Common myeloid progenitor, CD34-positive (primary cell): ENCODE measurements at regions not wholly inside any gene's neighbourhood (a gene's known extent, or its start where the extent isn't known, plus 50 kb on each side); places are given as distances from the start of the nearest gene placed in this dataset.

Experiments
- CTCF ChIA-PET: fragments of 350-600 bp; sonication (Branson Sonifier 250); formaldehyde crosslinking; loops from one replicate; lab custom pipeline; 2021; ENCODE audit warnings: antibody characterized with exemption; lab: Charles Lee
- POLR2A ChIA-PET: fragments of 350-600 bp; sonication (Branson Sonifier 250); formaldehyde crosslinking; loops from one replicate; lab custom pipeline; 2021; ENCODE audit warnings: antibody characterized with exemption; lab: Charles Lee
- DNase-seq, 3 donors: peaks; one replicate each; pipeline versions ENCODE4 v3.0.0 to v3.0.0-alpha.2; 2013
- H3K27ac ChIP-seq, 2 experiments: 1 replicate in 1 of 2; 2 replicates in 1 of 2; pipeline ENCODE4 v1.7.0; 2013; ENCODE audit warnings: inconsistent platforms in 2 of 2, low read length in 2 of 2, mild to moderate bottlenecking in 2 of 2, low read depth in 1 of 2, moderate library complexity in 1 of 2; ENCODE audit not compliant: severe bottlenecking in 2 of 2, insufficient read depth in 1 of 2, poor library complexity in 1 of 2
- H3K27me3 ChIP-seq, 5 experiments: replicated peaks in 2 of 5; 1 replicate in 3 of 5; 2 replicates in 2 of 5; pipeline versions ENCODE4 v1.6.1 to v1.7.0; 2013; ENCODE audit warnings: low read length in 4 of 5, mild to moderate bottlenecking in 2 of 5, moderate library complexity in 2 of 5, inconsistent platforms in 1 of 5; ENCODE audit not compliant: insufficient read depth in 5 of 5, control insufficient read depth in 4 of 5
- H3K36me3 ChIP-seq, 4 experiments: 1 replicate in 2 of 4; 2 replicates in 2 of 4; pipeline versions ENCODE4 v1.6.1 to v1.7.0; 2013; ENCODE audit warnings: low read length in 3 of 4, control low read depth in 1 of 4, mild to moderate bottlenecking in 1 of 4; ENCODE audit not compliant: control insufficient read depth in 4 of 4, insufficient read depth in 4 of 4
- H3K4me1 ChIP-seq, 4 experiments: 1 replicate in 3 of 4; 2 replicates in 1 of 4; pipeline versions ENCODE4 v1.6.1 to v1.7.1; 2013; ENCODE audit warnings: low read length in 3 of 4, mild to moderate bottlenecking in 3 of 4, control low read depth in 1 of 4, inconsistent platforms in 1 of 4, moderate library complexity in 1 of 4; ENCODE audit not compliant: control insufficient read depth in 4 of 4, insufficient read depth in 4 of 4; ENCODE audit errors: control extremely low read depth in 1 of 4
- H3K4me3 ChIP-seq, 7 experiments: 1 replicate in 4 of 7; 2 replicates in 3 of 7; pipeline versions ENCODE4 v1.5.1 to v1.7.0; 2013; ENCODE audit warnings: mild to moderate bottlenecking in 7 of 7, low read length in 6 of 7, moderate library complexity in 6 of 7, inconsistent platforms in 2 of 7, low read depth in 2 of 7, control low read depth in 1 of 7; ENCODE audit not compliant: insufficient read depth in 4 of 7, control insufficient read depth in 1 of 7; ENCODE audit errors: extremely low read depth in 1 of 7
- H3K9me3 ChIP-seq, 5 experiments: 1 replicate in 4 of 5; 2 replicates in 1 of 5; pipeline versions ENCODE4 v1.6.1 to v1.7.1; 2013; ENCODE audit warnings: low read length in 4 of 5, mild to moderate bottlenecking in 2 of 5, inconsistent platforms in 1 of 5, low read depth in 1 of 5, moderate library complexity in 1 of 5; ENCODE audit not compliant: control insufficient read depth in 4 of 5, insufficient read depth in 2 of 5; ENCODE audit errors: control extremely low read depth in 1 of 5
- WGBS: methylation state at CpG from one replicate; pipeline ENCODE4 v1.1.5; 2013; ENCODE audit not compliant: insufficient coverage; 5-methylcytosine and 5-hydroxymethylcytosine counted together

GRCh38 chr3:104447681-104448080 lies 919.0 kb upstream of the ALCAM start:
- Histone ChIP-seq H3K36me3 (no peaks in the 10 kb centered on the region), H3K4me3 (no peak overlapping the region), H3K9me3 (no peaks in the 10 kb centered on the region), H3K4me1 (no peaks in the 10 kb centered on the region), H3K27ac (no peak overlapping the region), H3K27me3 (no peaks in the 10 kb centered on the region)
- ChIA-PET POLR2A (no interaction called here), CTCF (no interaction called here)
- WGBS: 81% methylated on average over 3 of the region's 5 CpGs
- no peak for DNase-seq

DNA sequence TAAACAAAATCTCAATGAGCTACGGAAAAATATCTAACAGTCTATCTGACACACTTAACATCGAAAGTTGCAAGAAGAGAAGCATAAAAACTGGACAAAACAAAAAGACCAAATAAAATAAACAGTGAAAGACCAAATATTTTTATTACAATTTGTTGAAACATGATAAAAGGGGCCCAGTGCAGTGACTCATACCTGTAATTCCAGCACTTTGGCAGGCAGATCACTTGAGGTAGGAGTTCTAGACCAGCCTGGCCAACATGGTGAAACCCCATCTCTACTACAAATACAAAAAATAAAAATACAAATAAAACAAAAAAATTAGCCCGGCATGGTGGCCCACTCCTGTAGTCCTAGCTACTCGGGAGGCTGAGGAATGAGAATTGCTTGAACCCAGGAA lies 914.0 kb upstream of the ALCAM start:
- Histone ChIP-seq H3K36me3 (no peaks in the 10 kb centered on the region), H3K4me3 (no peak overlapping the region), H3K4me1 (no peaks in the 10 kb centered on the region), H3K9me3 (no peaks in the 10 kb centered on the region), H3K27me3 (no peaks in the 10 kb centered on the region), H3K27ac (no peak overlapping the region)
- no peak for DNase-seq
- ChIA-PET POLR2A (no interaction called here), CTCF (no interaction called here)
- WGBS: 94% methylated on average over 2 of the region's 4 CpGs

- Histone ChIP-seq H3K27me3 (no peaks in the 10 kb centered on the region), H3K36me3 (no peaks in the 10 kb centered on the region), H3K27ac (no peak overlapping the region), H3K4me3 (no peak overlapping the region), H3K9me3 (no peaks in the 10 kb centered on the region), H3K4me1 (no peaks in the 10 kb centered on the region)
- no peak for DNase-seq
- POLR2A ChIA-PET: no interaction called here
- CTCF ChIA-PET: no interaction called here
These were observed 908.1 kb upstream of the ALCAM start for GRCh38 chr3:104458657-104459056.

DNA sequence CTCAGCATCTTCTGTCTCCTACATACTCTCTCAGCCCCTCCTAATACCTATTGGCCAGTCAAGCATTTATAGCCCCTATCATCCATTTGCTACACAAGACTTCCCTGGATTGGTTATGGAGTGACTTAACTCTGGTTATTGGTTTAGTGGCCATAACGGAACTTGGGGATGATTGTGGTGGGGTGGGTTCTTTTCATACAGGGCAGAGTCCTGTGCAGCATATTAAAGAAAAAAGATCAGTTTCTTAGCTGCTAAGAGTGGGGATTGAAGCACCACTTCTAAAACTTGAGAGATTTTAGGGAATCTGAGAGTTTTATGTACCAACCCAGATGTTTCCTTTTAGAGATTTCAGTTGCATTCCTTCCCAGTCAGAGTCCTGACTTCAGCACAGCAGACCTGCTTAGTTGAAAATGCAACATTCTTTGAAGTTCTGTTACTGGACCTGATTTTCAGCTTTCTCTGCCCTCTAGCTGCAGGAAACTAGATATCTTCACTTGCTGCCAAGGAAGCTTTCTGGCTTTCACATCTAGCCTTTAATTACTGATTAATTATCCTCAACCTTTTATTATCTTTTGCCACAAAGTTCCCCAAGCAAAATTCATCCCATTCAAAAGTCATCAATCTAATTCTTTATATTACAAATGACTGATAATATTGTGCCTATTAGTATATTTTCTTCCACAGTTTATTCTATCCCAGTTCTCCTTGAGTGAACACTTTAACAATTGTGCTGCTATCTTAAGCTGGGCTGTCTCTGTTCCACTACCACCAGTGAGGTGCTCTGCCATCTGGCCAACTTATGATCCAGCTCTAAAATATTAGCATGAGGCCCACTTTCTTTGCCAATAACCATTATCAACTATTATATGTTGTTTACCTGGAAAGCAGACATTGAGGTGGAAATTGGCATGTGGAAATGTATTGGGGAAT lies 906.0 kb upstream of the ALCAM start:
- no peak for DNase-seq
- Histone ChIP-seq H3K4me3 (no peak overlapping the region), H3K36me3 (no peaks in the 10 kb centered on the region), H3K27ac (no peak overlapping the region), H3K9me3 (no peaks in the 10 kb centered on the region), H3K27me3 (no peaks in the 10 kb centered on the region), H3K4me1 (no peaks in the 10 kb centered on the region)
- CTCF ChIA-PET: interaction anchor here (0.5 kb wide), 1 partner anchor 352 kb away, joined by 3 read pairs; no protein-coding TSS in a partner anchor
- POLR2A ChIA-PET: no interaction called here
- 50% methylated on average over 1 of the region's 1 CpG for WGBS

DNA sequence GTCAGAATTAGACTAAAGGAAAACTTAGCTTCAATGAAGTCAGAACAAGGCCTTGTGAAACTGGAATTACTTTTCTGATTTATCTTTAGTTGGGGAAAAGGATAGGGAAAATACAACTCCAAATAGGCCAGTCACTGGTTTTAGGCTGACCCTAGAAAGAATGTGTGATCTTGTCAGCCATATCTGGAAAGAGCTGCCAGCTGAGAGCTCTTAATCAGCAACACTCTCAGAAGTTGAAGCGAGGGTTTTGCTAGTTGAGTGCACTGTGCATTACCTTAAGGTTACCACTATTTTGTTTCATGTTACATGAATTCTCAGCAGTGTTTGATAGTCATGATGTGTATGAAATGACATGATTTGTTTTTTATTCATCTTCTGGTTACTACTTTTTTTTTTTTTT lies 905.3 kb upstream of the ALCAM start:
- ChIA-PET CTCF (no interaction called here), POLR2A (no interaction called here)
- no peak for DNase-seq
- Histone ChIP-seq H3K27ac (no peak overlapping the region), H3K9me3 (no peaks in the 10 kb centered on the region), H3K36me3 (no peaks in the 10 kb centered on the region), H3K4me1 (no peaks in the 10 kb centered on the region), H3K4me3 (no peak overlapping the region), H3K27me3 (no peaks in the 10 kb centered on the region)
- no CpG with 5 or more reads among the region's 1 CpG for WGBS

DNA sequence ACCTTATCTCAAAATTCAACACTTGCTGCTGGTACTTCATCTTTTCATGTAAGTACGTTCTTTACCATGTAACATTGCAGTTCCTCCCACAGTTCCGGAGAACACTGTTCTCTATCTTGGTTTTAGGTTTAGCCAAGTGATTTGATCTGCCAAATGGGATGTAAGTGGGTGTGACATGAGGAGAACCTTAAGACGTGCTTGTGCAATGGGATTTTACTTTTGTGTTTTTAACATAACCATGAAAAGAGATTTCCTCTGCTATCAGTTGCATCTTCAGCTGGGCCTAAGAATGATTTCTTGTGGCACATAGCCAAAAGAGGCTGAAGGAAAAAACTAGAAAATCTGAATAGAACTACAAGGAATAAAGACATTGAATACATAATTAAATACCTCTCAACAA lies 894.5 kb upstream of the ALCAM start:
- Histone ChIP-seq H3K4me3 (no peak overlapping the region), H3K27me3 (no peaks in the 10 kb centered on the region), H3K4me1 (no peaks in the 10 kb centered on the region), H3K27ac (no peak overlapping the region), H3K36me3 (no peaks in the 10 kb centered on the region), H3K9me3 (peaks cover 0 to 13% (median 3%) of the 10 kb centered on the region in 5 experiments)
- 93% methylated on average over 2 of the region's 3 CpGs for WGBS
- DNase-seq: no peak
- ChIA-PET CTCF (no interaction called here), POLR2A (no interaction called here)

DNA sequence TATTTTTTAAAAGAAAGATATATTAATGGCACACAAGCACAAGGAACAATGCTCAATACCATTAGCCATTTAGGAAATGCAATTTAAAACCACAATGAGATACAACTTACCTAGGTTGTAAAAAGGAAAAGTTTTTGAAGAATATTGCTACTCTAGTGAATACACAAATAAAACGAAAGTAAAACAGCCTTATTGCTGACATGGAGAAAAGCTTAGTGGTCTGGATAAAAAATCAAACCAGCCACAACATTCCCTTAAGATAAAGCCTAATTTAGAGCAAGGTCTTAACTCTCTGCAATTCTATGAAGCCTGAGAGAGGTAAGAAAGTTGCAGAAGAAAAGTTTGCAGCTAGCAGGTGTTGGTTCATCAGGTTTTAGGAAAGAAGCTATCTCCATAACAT lies 892.7 kb upstream of the ALCAM start:
- Histone ChIP-seq H3K9me3 (peaks cover 0 to 13% (median 3%) of the 10 kb centered on the region in 5 experiments), H3K27me3 (no peaks in the 10 kb centered on the region), H3K4me3 (no peak overlapping the region), H3K36me3 (no peaks in the 10 kb centered on the region), H3K27ac (no peak overlapping the region), H3K4me1 (no peaks in the 10 kb centered on the region)
- DNase-seq: no peak
- no CpG with 5 or more reads among the region's 1 CpG for WGBS
- CTCF ChIA-PET: no interaction called here
- POLR2A ChIA-PET: no interaction called here
